GM23338 (cell line): ENCODE measurements at regions not wholly inside any gene's neighbourhood (a gene's known extent, or its start where the extent isn't known, plus 50 kb on each side); places are given as distances from the start of the nearest gene placed in this dataset.
A peak's percentile ranks its signal among the peaks of the same experiment; 100 is the strongest.

ENCODE experiments used
- ATAC-seq: fragments of 200-7000 bp; cut with Tn5 transposase; 3 replicates; pipeline ENCODE4 v1.9.1; 2020
- DNase-seq: peaks from one replicate; pipeline ENCODE4 v3.0.0-alpha.2; 2015; ENCODE audit warnings: low spot score
- H2AFZ ChIP-seq: fragments of 200-600 bp; sonication (generic); 2 replicates; pipeline ENCODE4 v1.8.0; 2016; ENCODE audit warnings: antibody characterized with exemption, mild to moderate bottlenecking, moderate library complexity
- H3F3A ChIP-seq: fragments of 200-600 bp; sonication (generic); replicated peaks from 2 replicates; pipeline ENCODE4 v1.8.0; 2017; ENCODE audit warnings: antibody characterized with exemption, mixed run types, low read depth
- H3K27ac ChIP-seq: fragments of 200-600 bp; sonication (generic); 2 replicates; pipeline ENCODE4 v1.6.1; 2016; ENCODE audit warnings: low read depth
- H3K27me3 ChIP-seq: fragments of 200-600 bp; sonication (generic); 2 replicates; pipeline ENCODE4 v1.8.0; 2016; ENCODE audit warnings: mild to moderate bottlenecking, mixed run types, moderate library complexity; ENCODE audit not compliant: insufficient read depth
- H3K36me3 ChIP-seq: fragments of 200-600 bp; sonication (generic); 2 replicates; pipeline ENCODE4 v1.8.0; 2016; ENCODE audit warnings: mild to moderate bottlenecking; ENCODE audit not compliant: insufficient read depth
- H3K4me1 ChIP-seq: fragments of 200-600 bp; sonication (generic); 2 replicates; pipeline ENCODE4 v1.8.0; 2016; ENCODE audit warnings: mild to moderate bottlenecking, moderate library complexity; ENCODE audit not compliant: insufficient read depth
- H3K4me2 ChIP-seq: fragments of 200-600 bp; sonication (generic); 2 replicates; pipeline ENCODE4 v1.7.1; 2017; ENCODE audit warnings: mixed run types
- H3K4me3 ChIP-seq: fragments of 200-600 bp; sonication (generic); 2 replicates; pipeline ENCODE4 v1.6.1; 2016; ENCODE audit warnings: mixed run types
- H3K79me2 ChIP-seq: fragments of 200-600 bp; sonication (generic); replicated peaks from 2 replicates; pipeline ENCODE4 v1.8.0; 2017; ENCODE audit warnings: mild to moderate bottlenecking; ENCODE audit not compliant: insufficient read depth
- H3K9me2 ChIP-seq: fragments of 200-600 bp; sonication (generic); 2 replicates; pipeline ENCODE4 v1.8.0; 2017; ENCODE audit not compliant: insufficient read depth
- H4K20me1 ChIP-seq: fragments of 200-600 bp; sonication (generic); replicated peaks from 2 replicates; pipeline ENCODE4 v1.8.0; 2017; ENCODE audit warnings: mild to moderate bottlenecking; ENCODE audit not compliant: insufficient read depth
- H3K27ac Mint-ChIP-seq: 2 replicates; pipeline ENCODE4 v1.8.0; 2020; ENCODE audit warnings: inconsistent platforms, mild to moderate bottlenecking, moderate library complexity, mixed read lengths
- H3K27me3 Mint-ChIP-seq: 3 replicates; pipeline ENCODE4 v1.8.0; 2022; ENCODE audit warnings: low read depth, mild to moderate bottlenecking, moderate library complexity, mixed read lengths, inconsistent platforms; ENCODE audit not compliant: insufficient read depth, poor library complexity
- H3K36me3 Mint-ChIP-seq: 3 replicates; pipeline ENCODE4 v1.8.0; 2021; ENCODE audit warnings: low read depth, mild to moderate bottlenecking, inconsistent platforms, moderate library complexity, mixed read lengths
- H3K4me1 Mint-ChIP-seq: 3 replicates; pipeline ENCODE4 v1.8.0; 2020; ENCODE audit warnings: mild to moderate bottlenecking, inconsistent platforms, mixed read lengths
- H3K4me3 Mint-ChIP-seq: 3 replicates; pipeline ENCODE4 v1.8.0; 2021; ENCODE audit warnings: moderate library complexity, mild to moderate bottlenecking, inconsistent platforms, mixed read lengths
- H3K9me3 Mint-ChIP-seq: 3 replicates; pipeline ENCODE4 v1.8.0; 2020; ENCODE audit warnings: moderate library complexity, mild to moderate bottlenecking, inconsistent platforms, mixed read lengths
- EZH2 ChIP-seq: fragments of 200-600 bp; sonication (generic); IDR thresholded peaks from one replicate; pipeline ENCODE4 v1.8.0; 2017; ENCODE audit warnings: antibody characterized with exemption, mild to moderate bottlenecking, low read depth; ENCODE audit not compliant: unreplicated experiment
- NANOG ChIP-seq: IDR thresholded peaks from 2 replicates; pipeline ENCODE4 v1.6.1; 2016; ENCODE audit warnings: antibody characterized with exemption, borderline replicate concordance
- POLR2AphosphoS5 ChIP-seq: IDR thresholded peaks from 2 replicates; pipeline ENCODE4 v1.6.1; 2016; ENCODE audit warnings: antibody characterized with exemption, low read depth
- STAT1 ChIP-seq: IDR thresholded peaks from one replicate; pipeline ENCODE4 v1.6.1; 2016; ENCODE audit warnings: antibody characterized with exemption; ENCODE audit not compliant: unreplicated experiment
- TF ChIP-seq, protein P1 (sequence below): IDR thresholded peaks from one replicate; pipeline ENCODE4 v1.6.1; 2018; ENCODE audit warnings: antibody characterized with exemption; ENCODE audit not compliant: unreplicated experiment
- TF ChIP-seq, protein P2 (sequence below): fragments of 250-450 bp; sonication (Bioruptor Pico); IDR thresholded peaks from 2 replicates; pipeline ENCODE4 v1.5.0; 2020; ENCODE audit warnings: mild to moderate bottlenecking, moderate library complexity
- TF ChIP-seq, protein P3 (sequence below), 2 experiments: fragments of 200-600 bp in 1 of 2; sonication (generic) in 1 of 2; conservative IDR thresholded peaks; 2 replicates each; pipeline versions ENCODE4 v1.5.1 to v1.6.1; 2016 to 2017; ENCODE audit warnings: antibody characterized with exemption in 2 of 2, low read depth in 2 of 2, mild to moderate bottlenecking in 2 of 2, moderate library complexity in 1 of 2

- DNase-seq (no peak), ATAC-seq (peak; percentile 4; the same call in 1 of the 3 replicates)
- Histone ChIP-seq H3K4me1 (peaks cover 42% of the 10 kb centered on the region), H3F3A (0 out of 2 replicates have a peak, but pooled peaks cover 5% of the 10 kb centered on the region), H3K4me3 (no peak overlapping the region), H3K79me2 (peaks cover 64% of the 10 kb centered on the region), H3K27me3 (no peaks in the 10 kb centered on the region), H3K27ac (no peak overlapping the region), H3K36me3 (no peaks in the 10 kb centered on the region; the same call in 1 of the 2 replicates), H2AFZ (no peak overlapping the region), H3K9me2 (no peaks in the 10 kb centered on the region), H3K4me2 (peak overlapping the region; percentile 66; the same call in 1 of the 2 replicates), H4K20me1 (peaks cover 47% of the 10 kb centered on the region)
- Mint-ChIP-seq H3K4me3 (peak overlapping the region; percentile 61), H3K9me3 (no peaks in the 10 kb centered on the region), H3K36me3 (peaks cover 5% of the 10 kb centered on the region; the same call in 1 of the 3 replicates), H3K4me1 (peaks cover 71% of the 10 kb centered on the region), H3K27me3 (peaks cover 10% of the 10 kb centered on the region), H3K27ac (no peak overlapping the region)
- TF ChIP-seq, protein P1, sequence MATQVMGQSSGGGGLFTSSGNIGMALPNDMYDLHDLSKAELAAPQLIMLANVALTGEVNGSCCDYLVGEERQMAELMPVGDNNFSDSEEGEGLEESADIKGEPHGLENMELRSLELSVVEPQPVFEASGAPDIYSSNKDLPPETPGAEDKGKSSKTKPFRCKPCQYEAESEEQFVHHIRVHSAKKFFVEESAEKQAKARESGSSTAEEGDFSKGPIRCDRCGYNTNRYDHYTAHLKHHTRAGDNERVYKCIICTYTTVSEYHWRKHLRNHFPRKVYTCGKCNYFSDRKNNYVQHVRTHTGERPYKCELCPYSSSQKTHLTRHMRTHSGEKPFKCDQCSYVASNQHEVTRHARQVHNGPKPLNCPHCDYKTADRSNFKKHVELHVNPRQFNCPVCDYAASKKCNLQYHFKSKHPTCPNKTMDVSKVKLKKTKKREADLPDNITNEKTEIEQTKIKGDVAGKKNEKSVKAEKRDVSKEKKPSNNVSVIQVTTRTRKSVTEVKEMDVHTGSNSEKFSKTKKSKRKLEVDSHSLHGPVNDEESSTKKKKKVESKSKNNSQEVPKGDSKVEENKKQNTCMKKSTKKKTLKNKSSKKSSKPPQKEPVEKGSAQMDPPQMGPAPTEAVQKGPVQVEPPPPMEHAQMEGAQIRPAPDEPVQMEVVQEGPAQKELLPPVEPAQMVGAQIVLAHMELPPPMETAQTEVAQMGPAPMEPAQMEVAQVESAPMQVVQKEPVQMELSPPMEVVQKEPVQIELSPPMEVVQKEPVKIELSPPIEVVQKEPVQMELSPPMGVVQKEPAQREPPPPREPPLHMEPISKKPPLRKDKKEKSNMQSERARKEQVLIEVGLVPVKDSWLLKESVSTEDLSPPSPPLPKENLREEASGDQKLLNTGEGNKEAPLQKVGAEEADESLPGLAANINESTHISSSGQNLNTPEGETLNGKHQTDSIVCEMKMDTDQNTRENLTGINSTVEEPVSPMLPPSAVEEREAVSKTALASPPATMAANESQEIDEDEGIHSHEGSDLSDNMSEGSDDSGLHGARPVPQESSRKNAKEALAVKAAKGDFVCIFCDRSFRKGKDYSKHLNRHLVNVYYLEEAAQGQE = no peak
- TF ChIP-seq STAT1 (no peak), NANOG (no peak), POLR2AphosphoS5 (no peak)
Measured at GRCh38 chr2:120866483-120867140, 130.9 kb downstream of the GLI2 start.

DNA sequence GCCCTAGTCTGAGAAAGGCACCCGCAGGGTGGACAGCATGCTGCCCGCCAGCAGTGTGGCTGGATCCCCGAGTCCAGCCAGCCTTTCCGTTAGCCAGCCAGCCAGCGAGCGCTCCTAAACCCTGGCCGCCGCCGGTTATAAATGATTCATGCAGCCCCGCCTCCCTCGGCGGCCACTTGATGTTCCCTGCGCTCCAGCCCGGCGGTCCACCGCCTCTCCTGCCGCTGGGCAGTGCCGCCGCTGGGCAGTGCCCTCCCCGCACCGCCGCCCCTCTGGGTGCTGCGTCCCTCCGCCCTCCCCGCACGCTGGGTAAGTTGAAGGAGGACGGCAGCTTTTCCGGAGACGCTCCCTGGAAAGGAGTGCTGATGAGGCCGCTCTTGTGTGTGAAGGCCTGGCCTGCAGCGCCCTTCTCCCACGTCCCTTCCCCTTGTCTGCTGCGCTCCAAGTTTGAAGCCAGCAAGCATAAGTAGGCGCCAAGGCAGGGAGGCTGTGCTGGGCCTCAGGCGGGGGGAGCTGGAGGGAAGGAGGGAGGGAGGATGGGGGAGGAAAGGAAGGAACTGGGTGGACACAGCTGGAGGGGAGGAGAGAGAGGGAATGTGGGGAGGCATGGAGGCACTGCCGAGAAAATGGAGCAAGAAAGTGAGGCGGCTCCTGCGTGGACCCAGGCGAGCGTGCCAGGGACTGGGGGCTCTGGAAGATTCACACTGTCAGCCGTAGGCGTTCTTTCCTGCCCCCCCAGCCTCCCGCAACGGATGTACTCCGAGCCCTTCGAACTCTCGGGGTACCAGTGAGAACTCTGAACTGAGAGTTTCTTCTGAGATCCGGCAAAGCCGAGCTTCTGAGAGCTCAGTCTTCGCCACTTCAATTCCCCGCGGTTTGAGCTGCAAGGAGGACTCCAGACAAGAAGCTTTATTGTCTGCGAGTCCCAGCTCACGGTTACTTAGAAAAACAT is 131.9 kb downstream of the GLI2 start:
- Histone ChIP-seq H3K27ac (peak overlapping the region; percentile 66), H3K9me2 (no peaks in the 10 kb centered on the region), H3K36me3 (no peaks in the 10 kb centered on the region; the same call in 1 of the 2 replicates), H3K79me2 (peaks cover 71% of the 10 kb centered on the region), H3K4me2 (peak overlapping the region; percentile 66), H3F3A (0 out of 2 replicates have a peak, but pooled peaks cover 5% of the 10 kb centered on the region), H3K4me1 (peaks cover 34% of the 10 kb centered on the region), H2AFZ (no peak overlapping the region), H3K4me3 (peak overlapping the region; percentile 35; the same call in 1 of the 2 replicates), H4K20me1 (peaks cover 38% of the 10 kb centered on the region), H3K27me3 (no peaks in the 10 kb centered on the region)
- Mint-ChIP-seq H3K27me3 (peaks cover 7% of the 10 kb centered on the region), H3K27ac (no peak overlapping the region; the same call in 1 of the 2 replicates), H3K9me3 (no peaks in the 10 kb centered on the region), H3K4me1 (peaks cover 66% of the 10 kb centered on the region), H3K36me3 (peaks cover 5% of the 10 kb centered on the region; the same call in 1 of the 3 replicates), H3K4me3 (peak overlapping the region; percentile 61)
- DNase-seq = peak; percentile 65
- peak; percentile 54 for ATAC-seq
- TF ChIP-seq POLR2AphosphoS5 = no peak
- TF ChIP-seq, protein P2, sequence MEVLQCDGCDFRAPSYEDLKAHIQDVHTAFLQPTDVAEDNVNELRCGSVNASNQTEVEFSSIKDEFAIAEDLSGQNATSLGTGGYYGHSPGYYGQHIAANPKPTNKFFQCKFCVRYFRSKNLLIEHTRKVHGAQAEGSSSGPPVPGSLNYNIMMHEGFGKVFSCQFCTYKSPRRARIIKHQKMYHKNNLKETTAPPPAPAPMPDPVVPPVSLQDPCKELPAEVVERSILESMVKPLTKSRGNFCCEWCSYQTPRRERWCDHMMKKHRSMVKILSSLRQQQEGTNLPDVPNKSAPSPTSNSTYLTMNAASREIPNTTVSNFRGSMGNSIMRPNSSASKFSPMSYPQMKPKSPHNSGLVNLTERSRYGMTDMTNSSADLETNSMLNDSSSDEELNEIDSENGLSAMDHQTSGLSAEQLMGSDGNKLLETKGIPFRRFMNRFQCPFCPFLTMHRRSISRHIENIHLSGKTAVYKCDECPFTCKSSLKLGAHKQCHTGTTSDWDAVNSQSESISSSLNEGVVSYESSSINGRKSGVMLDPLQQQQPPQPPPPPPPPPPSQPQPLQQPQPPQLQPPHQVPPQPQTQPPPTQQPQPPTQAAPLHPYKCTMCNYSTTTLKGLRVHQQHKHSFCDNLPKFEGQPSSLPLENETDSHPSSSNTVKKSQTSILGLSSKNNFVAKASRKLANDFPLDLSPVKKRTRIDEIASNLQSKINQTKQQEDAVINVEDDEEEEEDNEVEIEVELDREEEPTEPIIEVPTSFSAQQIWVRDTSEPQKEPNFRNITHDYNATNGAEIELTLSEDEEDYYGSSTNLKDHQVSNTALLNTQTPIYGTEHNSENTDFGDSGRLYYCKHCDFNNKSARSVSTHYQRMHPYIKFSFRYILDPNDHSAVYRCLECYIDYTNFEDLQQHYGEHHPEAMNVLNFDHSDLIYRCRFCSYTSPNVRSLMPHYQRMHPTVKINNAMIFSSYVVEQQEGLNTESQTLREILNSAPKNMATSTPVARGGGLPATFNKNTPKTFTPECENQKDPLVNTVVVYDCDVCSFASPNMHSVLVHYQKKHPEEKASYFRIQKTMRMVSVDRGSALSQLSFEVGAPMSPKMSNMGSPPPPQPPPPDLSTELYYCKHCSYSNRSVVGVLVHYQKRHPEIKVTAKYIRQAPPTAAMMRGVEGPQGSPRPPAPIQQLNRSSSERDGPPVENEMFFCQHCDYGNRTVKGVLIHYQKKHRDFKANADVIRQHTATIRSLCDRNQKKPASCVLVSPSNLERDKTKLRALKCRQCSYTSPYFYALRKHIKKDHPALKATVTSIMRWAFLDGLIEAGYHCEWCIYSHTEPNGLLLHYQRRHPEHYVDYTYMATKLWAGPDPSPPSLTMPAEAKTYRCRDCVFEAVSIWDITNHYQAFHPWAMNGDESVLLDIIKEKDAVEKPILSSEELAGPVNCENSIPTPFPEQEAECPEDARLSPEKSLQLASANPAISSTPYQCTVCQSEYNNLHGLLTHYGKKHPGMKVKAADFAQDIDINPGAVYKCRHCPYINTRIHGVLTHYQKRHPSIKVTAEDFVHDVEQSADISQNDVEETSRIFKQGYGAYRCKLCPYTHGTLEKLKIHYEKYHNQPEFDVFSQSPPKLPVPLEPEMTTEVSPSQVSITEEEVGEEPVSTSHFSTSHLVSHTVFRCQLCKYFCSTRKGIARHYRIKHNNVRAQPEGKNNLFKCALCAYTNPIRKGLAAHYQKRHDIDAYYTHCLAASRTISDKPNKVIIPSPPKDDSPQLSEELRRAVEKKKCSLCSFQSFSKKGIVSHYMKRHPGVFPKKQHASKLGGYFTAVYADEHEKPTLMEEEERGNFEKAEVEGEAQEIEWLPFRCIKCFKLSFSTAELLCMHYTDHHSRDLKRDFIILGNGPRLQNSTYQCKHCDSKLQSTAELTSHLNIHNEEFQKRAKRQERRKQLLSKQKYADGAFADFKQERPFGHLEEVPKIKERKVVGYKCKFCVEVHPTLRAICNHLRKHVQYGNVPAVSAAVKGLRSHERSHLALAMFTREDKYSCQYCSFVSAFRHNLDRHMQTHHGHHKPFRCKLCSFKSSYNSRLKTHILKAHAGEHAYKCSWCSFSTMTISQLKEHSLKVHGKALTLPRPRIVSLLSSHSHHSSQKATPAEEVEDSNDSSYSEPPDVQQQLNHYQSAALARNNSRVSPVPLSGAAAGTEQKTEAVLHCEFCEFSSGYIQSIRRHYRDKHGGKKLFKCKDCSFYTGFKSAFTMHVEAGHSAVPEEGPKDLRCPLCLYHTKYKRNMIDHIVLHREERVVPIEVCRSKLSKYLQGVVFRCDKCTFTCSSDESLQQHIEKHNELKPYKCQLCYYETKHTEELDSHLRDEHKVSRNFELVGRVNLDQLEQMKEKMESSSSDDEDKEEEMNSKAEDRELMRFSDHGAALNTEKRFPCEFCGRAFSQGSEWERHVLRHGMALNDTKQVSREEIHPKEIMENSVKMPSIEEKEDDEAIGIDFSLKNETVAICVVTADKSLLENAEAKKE (CRISPR knock-in tag) = no peak
- TF ChIP-seq, protein P3, sequence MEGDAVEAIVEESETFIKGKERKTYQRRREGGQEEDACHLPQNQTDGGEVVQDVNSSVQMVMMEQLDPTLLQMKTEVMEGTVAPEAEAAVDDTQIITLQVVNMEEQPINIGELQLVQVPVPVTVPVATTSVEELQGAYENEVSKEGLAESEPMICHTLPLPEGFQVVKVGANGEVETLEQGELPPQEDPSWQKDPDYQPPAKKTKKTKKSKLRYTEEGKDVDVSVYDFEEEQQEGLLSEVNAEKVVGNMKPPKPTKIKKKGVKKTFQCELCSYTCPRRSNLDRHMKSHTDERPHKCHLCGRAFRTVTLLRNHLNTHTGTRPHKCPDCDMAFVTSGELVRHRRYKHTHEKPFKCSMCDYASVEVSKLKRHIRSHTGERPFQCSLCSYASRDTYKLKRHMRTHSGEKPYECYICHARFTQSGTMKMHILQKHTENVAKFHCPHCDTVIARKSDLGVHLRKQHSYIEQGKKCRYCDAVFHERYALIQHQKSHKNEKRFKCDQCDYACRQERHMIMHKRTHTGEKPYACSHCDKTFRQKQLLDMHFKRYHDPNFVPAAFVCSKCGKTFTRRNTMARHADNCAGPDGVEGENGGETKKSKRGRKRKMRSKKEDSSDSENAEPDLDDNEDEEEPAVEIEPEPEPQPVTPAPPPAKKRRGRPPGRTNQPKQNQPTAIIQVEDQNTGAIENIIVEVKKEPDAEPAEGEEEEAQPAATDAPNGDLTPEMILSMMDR (conservative IDR thresholded peaks at IDR 0.05; ENCODE audit: low read depth in 2 of 2) = no peak
- TF ChIP-seq EZH2 = no peak
